ENCODE measurements at regions not wholly inside any gene's neighbourhood (a gene's known extent, or its start where the extent isn't known, plus 50 kb on each side); places are given as distances from the start of the nearest gene placed in this dataset.
"Not testable (repeated sequence)": the region's sequence is repeated elsewhere in the genome, so short reads cannot be mapped to it uniquely, and the experiment has no call there.

- Histone ChIP-seq H3K27me3 (replicated peaks in 1 of 4; ENCODE audit: control extremely low read depth in 1 of 4, control insufficient read depth in 3 of 4, insufficient read depth in 4 of 4, low read length in 3 of 4) (no peaks in the 10 kb centered on the region), H3K79me2 (ENCODE audit: control insufficient read depth, insufficient read depth, low read length) (no peaks in the 10 kb centered on the region), H3K9me3 (ENCODE audit: control extremely low read depth in 1 of 3, control insufficient read depth in 2 of 3, insufficient read depth in 1 of 3, low read length in 2 of 3) (peaks cover 0 to 4% (median 0%) of the 10 kb centered on the region in 3 donors), H3K36me3 (replicated peaks in 1 of 2; ENCODE audit: control extremely low read depth in 1 of 2, control insufficient read depth in 1 of 2, extremely low read depth in 1 of 2, insufficient read depth in 2 of 2, low read length in 1 of 2) (no peaks in the 10 kb centered on the region), H3K4me1 (ENCODE audit: control insufficient read depth in 2 of 2, insufficient read depth in 2 of 2, low read length in 2 of 2) (no peaks in the 10 kb centered on the region), H3K4me3 (ENCODE audit: control extremely low read depth in 1 of 5, extremely low read depth in 1 of 5, insufficient read depth in 1 of 5, low read depth in 2 of 5, low read length in 4 of 5) (no peak overlapping the region), H2AFZ (ENCODE audit: insufficient read depth, low read depth, low read length, poor library complexity, severe bottlenecking) (no peak overlapping the region), H3K4me2 (replicated peaks; ENCODE audit: low read depth, low read length, poor library complexity, severe bottlenecking) (no peak overlapping the region), H3K9ac (ENCODE audit: low read length) (no peak overlapping the region), H4K20me1 (ENCODE audit: control insufficient read depth, insufficient read depth, low read length, poor library complexity, severe bottlenecking) (no peaks in the 10 kb centered on the region), H3K27ac (ENCODE audit: low read length in 2 of 2) (no peak overlapping the region)
- H3K4me3 Mint-ChIP-seq, result no peak overlapping the region
- TF ChIP-seq EZH2 (IDR thresholded peaks at IDR 0.05; ENCODE audit: borderline replicate concordance, insufficient read depth, low read depth, low read length, poor library complexity, severe bottlenecking) (no peak), CTCF (IDR thresholded peaks at IDR 0.05) (no peak)
- no peak for DNase-seq
- ChIA-PET POLR2A (no interaction called here), CTCF (no interaction called here)
- intact Hi-C loops (cut with micrococcal nuclease), result no loop called here
- H3K27ac Mint-ChIP-seq, result no peak overlapping the region
- 57% methylated on average over 1 of the region's 1 CpG for WGBS (ENCODE audit: insufficient coverage)
- H3K27me3 Mint-ChIP-seq, result no peaks in the 10 kb centered on the region
- H3K9me3 Mint-ChIP-seq (ENCODE audit: insufficient read depth), result no peaks in the 10 kb centered on the region
- H3K4me1 Mint-ChIP-seq, result no peaks in the 10 kb centered on the region
- no peak for ATAC-seq (ENCODE audit: low read depth)
Measured at GRCh38 chr15:36050899-36051298, 504.9 kb upstream of the DPH6 start.

GRCh38 chr15:36052641-36053040 is 506.7 kb upstream of the DPH6 start:
- ATAC-seq (ENCODE audit: low read depth); H3K4me1 Mint-ChIP-seq; H3K27me3 ChIP-seq (replicated peaks in 1 of 4; ENCODE audit: control extremely low read depth in 1 of 4, control insufficient read depth in 3 of 4, insufficient read depth in 4 of 4, low read length in 3 of 4); H3K4me3 ChIP-seq (ENCODE audit: control extremely low read depth in 1 of 5, extremely low read depth in 1 of 5, insufficient read depth in 1 of 5, low read depth in 2 of 5, low read length in 4 of 5); H4K20me1 ChIP-seq (ENCODE audit: control insufficient read depth, insufficient read depth, low read length, poor library complexity, severe bottlenecking); H3K27me3 Mint-ChIP-seq; H3K9me3 ChIP-seq (ENCODE audit: control extremely low read depth in 1 of 3, control insufficient read depth in 2 of 3, insufficient read depth in 1 of 3, low read length in 2 of 3); POLR2A ChIA-PET; H3K36me3 ChIP-seq (replicated peaks in 1 of 2; ENCODE audit: control extremely low read depth in 1 of 2, control insufficient read depth in 1 of 2, extremely low read depth in 1 of 2, insufficient read depth in 2 of 2, low read length in 1 of 2); H3K79me2 ChIP-seq (ENCODE audit: control insufficient read depth, insufficient read depth, low read length); H3K9ac ChIP-seq (ENCODE audit: low read length); H3K4me2 ChIP-seq (replicated peaks; ENCODE audit: low read depth, low read length, poor library complexity, severe bottlenecking); intact Hi-C loops (cut with micrococcal nuclease); H3K4me1 ChIP-seq (ENCODE audit: control insufficient read depth in 2 of 2, insufficient read depth in 2 of 2, low read length in 2 of 2); H3K27ac ChIP-seq (ENCODE audit: low read length in 2 of 2); H2AFZ ChIP-seq (ENCODE audit: insufficient read depth, low read depth, low read length, poor library complexity, severe bottlenecking); H3K4me3 Mint-ChIP-seq; H3K9me3 Mint-ChIP-seq (ENCODE audit: insufficient read depth); H3K27ac Mint-ChIP-seq; DNase-seq; CTCF ChIA-PET: not testable (repeated sequence)
- WGBS (ENCODE audit: insufficient coverage), result no CpG with 5 or more reads among the region's 1 CpG
